ENCODE measurements at regions not wholly inside any gene's neighbourhood (a gene's known extent, or its start where the extent isn't known, plus 50 kb on each side); places are given as distances from the start of the nearest gene placed in this dataset.

DNA sequence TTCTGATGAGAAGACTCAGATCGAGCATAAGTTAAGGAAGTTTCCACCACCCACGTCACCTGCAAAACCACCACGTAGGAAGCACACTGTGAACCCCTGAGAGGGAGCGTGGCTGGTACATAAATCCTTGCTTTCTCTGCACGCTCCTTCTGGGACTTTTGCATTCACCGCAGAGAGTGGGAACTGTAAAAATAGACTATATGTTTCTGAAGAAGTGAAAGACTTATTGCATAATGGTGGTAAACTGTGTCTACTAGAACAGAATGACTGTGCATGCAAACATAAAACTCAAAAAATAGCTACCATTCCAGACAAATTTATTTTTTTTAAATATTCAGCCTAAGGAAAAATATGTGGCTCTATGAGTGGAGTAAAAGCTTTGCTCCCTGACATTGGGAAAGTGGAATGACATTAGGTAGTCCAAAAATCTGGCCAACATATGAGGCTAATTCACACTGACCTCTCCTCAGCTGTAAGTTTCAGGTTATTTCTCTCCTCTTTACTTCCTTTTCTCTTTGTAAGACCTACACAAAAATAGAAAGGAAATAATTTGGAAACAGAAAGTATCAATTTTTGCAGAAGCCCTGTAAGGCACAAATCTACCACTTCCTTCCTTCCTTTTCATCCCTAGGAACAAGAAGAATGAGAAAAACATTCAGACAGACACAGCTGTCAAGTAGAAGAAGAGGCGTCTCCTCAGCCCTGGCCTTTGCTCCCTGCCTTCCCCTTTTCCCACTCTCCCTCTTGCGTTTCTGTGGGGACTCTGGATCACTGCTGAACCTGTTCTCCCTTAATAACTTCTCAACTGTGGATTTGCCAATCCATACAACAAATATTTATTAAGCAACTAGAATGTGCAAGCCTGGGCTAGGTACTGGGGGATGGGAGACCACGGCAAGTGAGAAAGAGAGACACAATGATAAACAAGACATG is 264.3 kb upstream of the FOXN3 start:
- no peak for DNase-seq (ENCODE audit: low read depth)
- TF ChIP-seq, protein P1, sequence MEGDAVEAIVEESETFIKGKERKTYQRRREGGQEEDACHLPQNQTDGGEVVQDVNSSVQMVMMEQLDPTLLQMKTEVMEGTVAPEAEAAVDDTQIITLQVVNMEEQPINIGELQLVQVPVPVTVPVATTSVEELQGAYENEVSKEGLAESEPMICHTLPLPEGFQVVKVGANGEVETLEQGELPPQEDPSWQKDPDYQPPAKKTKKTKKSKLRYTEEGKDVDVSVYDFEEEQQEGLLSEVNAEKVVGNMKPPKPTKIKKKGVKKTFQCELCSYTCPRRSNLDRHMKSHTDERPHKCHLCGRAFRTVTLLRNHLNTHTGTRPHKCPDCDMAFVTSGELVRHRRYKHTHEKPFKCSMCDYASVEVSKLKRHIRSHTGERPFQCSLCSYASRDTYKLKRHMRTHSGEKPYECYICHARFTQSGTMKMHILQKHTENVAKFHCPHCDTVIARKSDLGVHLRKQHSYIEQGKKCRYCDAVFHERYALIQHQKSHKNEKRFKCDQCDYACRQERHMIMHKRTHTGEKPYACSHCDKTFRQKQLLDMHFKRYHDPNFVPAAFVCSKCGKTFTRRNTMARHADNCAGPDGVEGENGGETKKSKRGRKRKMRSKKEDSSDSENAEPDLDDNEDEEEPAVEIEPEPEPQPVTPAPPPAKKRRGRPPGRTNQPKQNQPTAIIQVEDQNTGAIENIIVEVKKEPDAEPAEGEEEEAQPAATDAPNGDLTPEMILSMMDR (IDR thresholded peaks at IDR 0.05; ENCODE audit: insufficient read depth, low read depth, low read length), result no peak
- H3K4me3 ChIP-seq (ENCODE audit: low read depth, low read length), result no peak overlapping the region

DNA sequence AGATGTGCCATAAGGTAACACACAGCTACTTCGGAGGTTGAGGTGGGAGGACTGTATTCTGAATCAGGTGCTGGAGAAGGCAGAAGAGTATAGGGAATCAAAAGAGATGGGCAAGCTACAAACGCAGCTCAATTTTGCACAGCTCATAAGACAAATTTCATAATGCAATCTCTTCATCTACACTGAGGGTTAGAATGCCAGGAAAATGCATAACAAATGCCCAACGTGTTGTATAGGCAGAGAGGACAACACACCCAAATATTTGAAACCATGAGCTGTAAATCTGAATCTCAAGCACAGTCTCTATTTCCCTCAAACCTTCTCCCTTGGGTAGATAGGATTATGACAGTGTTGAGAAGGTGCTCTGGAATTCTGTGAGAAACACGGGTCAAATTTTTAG is 263.1 kb upstream of the FOXN3 start:
- no peak for DNase-seq (ENCODE audit: low read depth)
- no peak overlapping the region for H3K4me3 ChIP-seq (ENCODE audit: low read depth, low read length)
- TF ChIP-seq, protein P1 (IDR thresholded peaks at IDR 0.05; ENCODE audit: insufficient read depth, low read depth, low read length), result no peak

DNA sequence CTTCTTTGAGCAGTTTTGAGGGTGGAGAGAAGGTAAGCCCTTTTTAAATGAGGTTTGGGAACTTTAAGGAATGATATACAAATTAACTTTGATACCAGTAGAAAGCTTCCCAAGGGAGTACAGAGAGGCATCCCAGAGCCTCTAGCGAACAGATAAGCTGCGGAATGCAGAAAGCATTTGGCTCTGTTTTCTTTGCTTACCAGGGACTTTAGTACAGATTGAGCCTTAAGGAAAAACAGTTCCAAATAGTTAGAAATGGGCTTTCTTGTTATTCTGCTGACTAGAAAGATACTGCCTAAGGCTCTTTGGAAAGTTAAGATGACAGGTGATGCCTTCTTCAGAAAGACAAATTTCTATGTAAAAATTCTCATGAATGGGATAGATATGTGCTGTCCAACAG is 261.7 kb upstream of the FOXN3 start:
- H3K4me3 ChIP-seq (ENCODE audit: low read depth, low read length), result no peak overlapping the region
- TF ChIP-seq, protein P1 (IDR thresholded peaks at IDR 0.05; ENCODE audit: insufficient read depth, low read depth, low read length), result no peak
- DNase-seq (ENCODE audit: low read depth), result peak; percentile 12

DNA sequence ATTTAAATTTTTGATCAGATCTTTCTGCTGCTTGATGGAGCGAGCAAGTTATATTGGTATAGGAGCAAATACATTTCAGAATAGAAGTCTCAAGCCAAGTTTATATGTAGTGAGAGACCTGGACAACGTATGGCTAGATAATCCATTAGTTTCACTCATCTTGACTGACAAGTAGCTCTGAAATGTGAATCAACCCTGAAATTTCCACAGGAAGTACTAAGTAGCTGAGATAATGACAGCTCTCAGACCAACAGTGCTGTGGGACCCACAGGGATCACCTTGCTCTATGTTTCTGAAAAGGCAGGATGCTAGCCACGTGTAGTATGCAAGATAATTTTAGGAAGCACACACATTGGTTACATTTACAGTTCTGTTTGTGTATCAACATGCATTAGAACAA is 258.6 kb upstream of the FOXN3 start:
- no peak overlapping the region for H3K4me3 ChIP-seq (ENCODE audit: low read depth, low read length)
- DNase-seq (ENCODE audit: low read depth), result no peak
- TF ChIP-seq, protein P1 (IDR thresholded peaks at IDR 0.05; ENCODE audit: insufficient read depth, low read depth, low read length), result no peak

DNA sequence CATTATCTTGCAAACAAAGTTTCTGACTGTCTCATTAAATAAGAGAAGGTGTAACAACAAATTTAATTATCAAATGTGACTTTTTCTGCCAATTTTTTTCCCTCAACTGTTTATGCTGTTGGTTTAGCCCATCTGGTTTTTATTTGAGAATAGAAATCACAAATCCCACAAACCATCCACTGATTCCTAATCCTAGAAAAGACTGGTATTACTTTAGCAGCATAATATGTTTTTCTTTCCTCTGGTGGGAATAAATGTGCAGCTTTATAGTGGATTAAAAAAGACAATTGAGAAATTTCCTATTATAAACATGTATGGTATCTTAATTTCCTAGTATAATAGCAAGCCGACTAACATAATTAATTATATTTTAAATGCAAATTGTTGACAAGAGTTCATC is 257.9 kb upstream of the FOXN3 start:
- no peak for DNase-seq (ENCODE audit: low read depth)

DNA sequence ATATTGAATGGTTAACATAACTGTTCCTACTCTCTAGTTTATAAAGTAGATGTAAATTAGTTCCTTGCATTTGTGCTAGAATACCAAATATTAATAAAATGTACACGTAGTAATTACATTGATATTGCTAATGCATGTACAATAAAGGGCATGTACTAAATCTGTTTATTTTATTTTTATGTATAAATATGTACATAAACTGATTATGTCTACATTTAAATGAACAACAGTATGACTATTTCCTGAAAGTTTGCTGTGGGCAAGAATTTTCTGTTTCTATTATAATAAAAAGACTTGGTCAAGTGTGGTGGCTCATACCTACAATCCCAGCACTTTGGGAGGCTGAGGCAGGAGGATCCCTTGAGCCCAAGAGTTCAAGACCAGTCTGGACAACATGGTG is 257.2 kb upstream of the FOXN3 start:
- TF ChIP-seq, protein P1 (IDR thresholded peaks at IDR 0.05; ENCODE audit: insufficient read depth, low read depth, low read length), result no peak
- DNase-seq (ENCODE audit: low read depth), result no peak
- H3K4me3 ChIP-seq (ENCODE audit: low read depth, low read length), result no peak overlapping the region

More for the DNA sequence above, 257.9 kb upstream of the FOXN3 start:
- TF ChIP-seq, protein P1 (IDR thresholded peaks at IDR 0.05; ENCODE audit: insufficient read depth, low read depth, low read length), result no peak
- no peak overlapping the region for H3K4me3 ChIP-seq (ENCODE audit: low read depth, low read length)

Data from fibroblast of villous mesenchyme (primary cell).